HepG2 (cell line): ENCODE measurements at regions not wholly inside any gene's neighbourhood (a gene's known extent, or its start where the extent isn't known, plus 50 kb on each side); places are given as distances from the start of the nearest gene placed in this dataset.

Experiments used
- ATAC-seq: fragments of 200-7000 bp; cut with Tn5 transposase; 3 replicates; pipeline ENCODE4 v1.9.1; 2020; ENCODE audit warnings: mild to moderate bottlenecking, moderate library complexity
- BruUV-seq: library from RNA; stranded (reverse); fragments of 400-500 nt; replicated peaks from 2 replicates; lab custom pipeline; 2021; lab: Mats Ljungman, UMichigan
- CTCF ChIA-PET: fragments of 300-600 bp; formaldehyde crosslinking; extraction: SDS; loops from one replicate; lab custom pipeline; 2021; ENCODE audit warnings: low total read pairs, inconsistent platforms, low intra/inter-chr PET ratio; lab: Yijun Ruan, JAX
- POLR2A ChIA-PET: fragments of 350-600 bp; sonication (Branson Sonifier 250); formaldehyde crosslinking; loops from one replicate; lab custom pipeline; 2020; ENCODE audit warnings: antibody characterized with exemption, inconsistent platforms; lab: Yijun Ruan, JAX
- DNase-seq: peaks from one replicate; pipeline ENCODE4 v3.0.0-alpha.2; 2015; ENCODE audit warnings: low spot score
- FAIRE-seq: peaks from 3 replicates; lab custom pipeline; 2011; peaks lifted over from hg19 to GRCh38; lab: Jason Lieb, UNC
- H2AFZ ChIP-seq: one replicate; pipeline ENCODE4 v1.6.1; 2011; ENCODE audit warnings: low read length, inconsistent platforms
- H3K27ac ChIP-seq: fragments of 300-600 bp; 3 replicates; pipeline ENCODE4 v1.8.0; 2011; ENCODE audit warnings: mixed run types, mild to moderate bottlenecking, mixed read lengths, low read length, inconsistent platforms; ENCODE audit not compliant: insufficient read depth; ENCODE audit errors: extremely low read length
- H3K27me3 ChIP-seq, 2 experiments: fragments of 200-600 bp in 1 of 2; 2 replicates in 1 of 2; 3 replicates in 1 of 2; pipeline versions ENCODE4 v1.6.0 to v1.8.0; 2011; ENCODE audit warnings: low read length in 2 of 2, mild to moderate bottlenecking in 2 of 2, moderate library complexity in 2 of 2, inconsistent platforms in 1 of 2; ENCODE audit not compliant: insufficient read depth in 2 of 2, control insufficient read depth in 1 of 2
- H3K36me3 ChIP-seq, 2 experiments: fragments of 200-600 bp in 1 of 2; replicated peaks in 1 of 2; 2 replicates in 1 of 2; 3 replicates in 1 of 2; pipeline versions ENCODE4 v1.5.1 to v1.8.0; 2011; ENCODE audit warnings: low read length in 2 of 2, inconsistent platforms in 1 of 2; ENCODE audit not compliant: insufficient read depth in 2 of 2, control insufficient read depth in 1 of 2
- H3K4me1 ChIP-seq: 2 replicates; pipeline ENCODE4 v1.5.1; 2012; ENCODE audit warnings: low read length, inconsistent platforms; ENCODE audit not compliant: insufficient read depth
- H3K4me2 ChIP-seq: 2 replicates; pipeline ENCODE4 v1.6.0; 2011; ENCODE audit warnings: low read depth, low read length, inconsistent platforms
- H3K4me3 ChIP-seq, 3 experiments: fragments of 200-600 bp in 1 of 3; sonication (generic), shearing (Covaris generic) in 1 of 3; replicated peaks in 1 of 3; 2 replicates each; pipeline ENCODE4 v1.5.1; 2011 to 2016; ENCODE audit warnings: low read length in 3 of 3, inconsistent platforms in 2 of 3, low read depth in 2 of 3, mild to moderate bottlenecking in 2 of 3, control low read depth in 1 of 3, mixed read lengths in 1 of 3; ENCODE audit not compliant: insufficient read depth in 1 of 3
- H3K79me2 ChIP-seq: one replicate; pipeline ENCODE4 v1.6.1; 2011; ENCODE audit warnings: low read length, inconsistent platforms; ENCODE audit not compliant: insufficient read depth
- H3K9ac ChIP-seq: 2 replicates; pipeline ENCODE4 v1.6.0; 2011; ENCODE audit warnings: mild to moderate bottlenecking, low read depth, low read length, inconsistent platforms; ENCODE audit not compliant: insufficient read depth
- H3K9me3 ChIP-seq: 2 replicates; pipeline ENCODE4 v1.5.1; 2012; ENCODE audit warnings: mild to moderate bottlenecking, low read length
- H4K20me1 ChIP-seq: 2 replicates; pipeline ENCODE4 v1.6.0; 2011; ENCODE audit warnings: inconsistent platforms, mild to moderate bottlenecking, low read length, moderate library complexity; ENCODE audit not compliant: insufficient read depth
- HOXA3 ChIP-seq: sonication (generic); formaldehyde crosslinking; IDR thresholded peaks from 2 replicates; pipeline ENCODE4 v1.5.0; 2020; ENCODE audit warnings: missing genetic modification reagents
- IRF9 ChIP-seq: sonication (generic); formaldehyde crosslinking; IDR thresholded peaks from 2 replicates; pipeline ENCODE4 v1.8.0; 2022; ENCODE audit warnings: missing genetic modification reagents, mild to moderate bottlenecking, borderline replicate concordance
- JUN ChIP-seq: sonication (generic); formaldehyde crosslinking; IDR thresholded peaks from 2 replicates; pipeline ENCODE4 v1.4.0; 2020; ENCODE audit warnings: mild to moderate bottlenecking, missing genetic modification reagents
- KLF6 ChIP-seq: IDR thresholded peaks from 2 replicates; pipeline ENCODE4 v1.8.0; 2016; ENCODE audit warnings: missing biosample characterization, missing genetic modification reagents
- MBD4 ChIP-seq: IDR thresholded peaks from 2 replicates; pipeline ENCODE4 v1.6.1; 2012; ENCODE audit warnings: low read length, inconsistent platforms, borderline replicate concordance
- MIER3 ChIP-seq: IDR thresholded peaks from 2 replicates; pipeline ENCODE4 v1.6.1; 2016; ENCODE audit warnings: missing compliant biosample characterization, borderline replicate concordance
- NCOR1 ChIP-seq: fragments of 200-600 bp; sonication (generic); IDR thresholded peaks from 2 replicates; pipeline ENCODE4 v1.7.0; 2017; ENCODE audit warnings: antibody characterized with exemption, low read length, borderline replicate concordance
- NFIB ChIP-seq: sonication (generic); formaldehyde crosslinking; IDR thresholded peaks from 2 replicates; pipeline ENCODE4 v1.9.0; 2021; ENCODE audit warnings: missing genetic modification reagents, mild to moderate bottlenecking, borderline replicate concordance
- PCBP1 ChIP-seq: fragments of 200-400 bp; formaldehyde crosslinking; IDR thresholded peaks from 2 replicates; pipeline ENCODE4 v1.6.1; 2017; ENCODE audit warnings: mild to moderate bottlenecking, low read depth, low read length, borderline replicate concordance
- PHF8 ChIP-seq: sonication (generic); formaldehyde crosslinking; IDR thresholded peaks from 2 replicates; pipeline ENCODE4 v1.5.0; 2020; ENCODE audit warnings: missing genetic modification reagents
- SMARCC2 ChIP-seq: fragments of 450-650 bp; IDR thresholded peaks from 2 replicates; pipeline ENCODE4 v1.6.1; 2017; ENCODE audit warnings: antibody characterized with exemption, mild to moderate bottlenecking
- THRA ChIP-seq: sonication (generic); formaldehyde crosslinking; IDR thresholded peaks from 2 replicates; pipeline ENCODE4 v1.4.0; 2020; ENCODE audit warnings: missing genetic modification reagents, borderline replicate concordance
- U2AF2 ChIP-seq: fragments of 200-400 bp; formaldehyde crosslinking; IDR thresholded peaks from 2 replicates; pipeline ENCODE4 v1.6.1; 2017; ENCODE audit warnings: low read depth, mild to moderate bottlenecking, low read length
- ZNF484 ChIP-seq: sonication (generic); formaldehyde crosslinking; IDR thresholded peaks from 2 replicates; pipeline ENCODE4 v1.5.1; 2020; ENCODE audit warnings: mild to moderate bottlenecking, low read depth, missing genetic modification reagents, borderline replicate concordance
- WGBS: methylation state at CpG from one replicate; pipeline ENCODE4 v1.1.6; 2017; ENCODE audit warnings: low lambda C conversion rate; 5-methylcytosine and 5-hydroxymethylcytosine counted together
- in situ Hi-C: cut with HindIII; loops from 2 replicates; pipeline ENCODE4 v1.10.0; 2017; ENCODE audit warnings: low pct_unique_long_range_greater_than_20kb; ENCODE audit not compliant: extremely low pct_ligation_motif_present
- intact Hi-C: fragments of 100-400 bp; cut with micrococcal nuclease; formaldehyde crosslinking; loops from one replicate; pipeline ENCODE4 v1.10.0; 2022; ENCODE audit not compliant: unreplicated experiment
- TF ChIP-seq, protein P1 (sequence below): IDR thresholded peaks from 2 replicates; pipeline ENCODE4 v1.6.1; 2016; ENCODE audit warnings: low read depth
- TF ChIP-seq, protein P2 (sequence below): sonication (generic); formaldehyde crosslinking; IDR thresholded peaks from 2 replicates; pipeline ENCODE4 v1.4.0; 2020; ENCODE audit warnings: mild to moderate bottlenecking, missing genetic modification reagents
- TF ChIP-seq, protein P3 (sequence below): sonication (generic); formaldehyde crosslinking; IDR thresholded peaks from 2 replicates; pipeline ENCODE4 v1.5.0; 2020; ENCODE audit warnings: missing genetic modification reagents, mild to moderate bottlenecking, borderline replicate concordance

GRCh38 chr1:10928654-10929053 is 83.8 kb upstream of the TARDBP start:
- 0 out of 2 replicates have a peak, but pooled peaks cover 4% of the 10 kb centered on the region for H3K9me3 ChIP-seq
- H3K4me2 ChIP-seq = no peak overlapping the region
- no peak for ATAC-seq
- WGBS = 72% methylated on average over 4 of the region's 4 CpGs
- TF ChIP-seq, protein P1, sequence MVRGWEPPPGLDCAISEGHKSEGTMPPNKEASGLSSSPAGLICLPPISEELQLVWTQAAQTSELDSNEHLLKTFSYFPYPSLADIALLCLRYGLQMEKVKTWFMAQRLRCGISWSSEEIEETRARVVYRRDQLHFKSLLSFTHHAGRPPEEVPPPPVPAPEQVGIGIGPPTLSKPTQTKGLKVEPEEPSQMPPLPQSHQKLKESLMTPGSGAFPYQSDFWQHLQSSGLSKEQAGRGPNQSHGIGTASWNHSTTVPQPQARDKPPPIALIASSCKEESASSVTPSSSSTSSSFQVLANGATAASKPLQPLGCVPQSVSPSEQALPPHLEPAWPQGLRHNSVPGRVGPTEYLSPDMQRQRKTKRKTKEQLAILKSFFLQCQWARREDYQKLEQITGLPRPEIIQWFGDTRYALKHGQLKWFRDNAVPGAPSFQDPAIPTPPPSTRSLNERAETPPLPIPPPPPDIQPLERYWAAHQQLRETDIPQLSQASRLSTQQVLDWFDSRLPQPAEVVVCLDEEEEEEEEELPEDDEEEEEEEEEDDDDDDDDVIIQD (CRISPR knock-in tag) = no peak
- TF ChIP-seq JUN (CRISPR knock-in tag) (no peak), NFIB (CRISPR knock-in tag) (no peak), KLF6 (CRISPR knock-in tag) (no peak), NCOR1 (no peak), THRA (CRISPR knock-in tag) (no peak), MIER3 (CRISPR knock-in tag) (no peak), SMARCC2 (no peak), IRF9 (CRISPR knock-in tag) (no peak), HOXA3 (CRISPR knock-in tag) (no peak), PCBP1 (no peak), PHF8 (CRISPR knock-in tag) (no peak), MBD4 (no peak), ZNF484 (CRISPR knock-in tag) (no peak), U2AF2 (no peak)
- TF ChIP-seq, protein P2, sequence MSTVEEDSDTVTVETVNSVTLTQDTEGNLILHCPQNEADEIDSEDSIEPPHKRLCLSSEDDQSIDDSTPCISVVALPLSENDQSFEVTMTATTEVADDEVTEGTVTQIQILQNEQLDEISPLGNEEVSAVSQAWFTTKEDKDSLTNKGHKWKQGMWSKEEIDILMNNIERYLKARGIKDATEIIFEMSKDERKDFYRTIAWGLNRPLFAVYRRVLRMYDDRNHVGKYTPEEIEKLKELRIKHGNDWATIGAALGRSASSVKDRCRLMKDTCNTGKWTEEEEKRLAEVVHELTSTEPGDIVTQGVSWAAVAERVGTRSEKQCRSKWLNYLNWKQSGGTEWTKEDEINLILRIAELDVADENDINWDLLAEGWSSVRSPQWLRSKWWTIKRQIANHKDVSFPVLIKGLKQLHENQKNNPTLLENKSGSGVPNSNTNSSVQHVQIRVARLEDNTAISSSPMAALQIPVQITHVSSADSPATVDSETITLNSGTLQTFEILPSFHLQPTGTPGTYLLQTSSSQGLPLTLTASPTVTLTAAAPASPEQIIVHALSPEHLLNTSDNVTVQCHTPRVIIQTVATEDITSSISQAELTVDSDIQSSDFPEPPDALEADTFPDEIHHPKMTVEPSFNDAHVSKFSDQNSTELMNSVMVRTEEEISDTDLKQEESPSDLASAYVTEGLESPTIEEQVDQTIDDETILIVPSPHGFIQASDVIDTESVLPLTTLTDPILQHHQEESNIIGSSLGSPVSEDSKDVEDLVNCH (CRISPR knock-in tag) = no peak
- TF ChIP-seq, protein P3, sequence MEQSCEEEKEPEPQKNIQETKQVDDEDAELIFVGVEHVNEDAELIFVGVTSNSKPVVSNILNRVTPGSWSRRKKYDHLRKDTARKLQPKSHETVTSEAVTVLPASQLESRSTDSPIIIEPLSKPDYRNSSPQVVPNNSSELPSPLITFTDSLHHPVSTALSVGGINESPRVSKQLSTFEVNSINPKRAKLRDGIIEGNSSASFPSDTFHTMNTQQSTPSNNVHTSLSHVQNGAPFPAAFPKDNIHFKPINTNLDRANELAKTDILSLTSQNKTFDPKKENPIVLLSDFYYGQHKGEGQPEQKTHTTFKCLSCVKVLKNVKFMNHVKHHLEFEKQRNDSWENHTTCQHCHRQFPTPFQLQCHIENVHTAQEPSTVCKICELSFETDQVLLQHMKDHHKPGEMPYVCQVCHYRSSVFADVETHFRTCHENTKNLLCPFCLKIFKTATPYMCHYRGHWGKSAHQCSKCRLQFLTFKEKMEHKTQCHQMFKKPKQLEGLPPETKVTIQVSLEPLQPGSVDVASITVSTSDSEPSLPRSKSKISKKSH (CRISPR knock-in tag) = no peak
- TF ChIP-seq, all 625 proteins: peak for 0
- no peak overlapping the region for H2AFZ ChIP-seq
- H4K20me1 ChIP-seq = no peaks in the 10 kb centered on the region
- no peak overlapping the region for H3K9ac ChIP-seq
- H3K27me3 ChIP-seq = no peaks in the 10 kb centered on the region
- H3K4me1 ChIP-seq = no peaks in the 10 kb centered on the region
- BruUV-seq = no TSS peak
- intact Hi-C loops (no loop called here), in situ Hi-C loops (no loop called here)
- no peaks in the 10 kb centered on the region for H3K36me3 ChIP-seq
- DNase-seq (no peak), FAIRE-seq (no peak)
- ChIA-PET POLR2A (no interaction called here), CTCF (no interaction called here)
- H3K27ac ChIP-seq = no peak overlapping the region
- H3K79me2 ChIP-seq = no peaks in the 10 kb centered on the region
- no peak overlapping the region for H3K4me3 ChIP-seq
